ENCODE measurements at regions not wholly inside any gene's neighbourhood (a gene's known extent, or its start where the extent isn't known, plus 50 kb on each side); places are given as distances from the start of the nearest gene placed in this dataset.
A peak's percentile ranks its signal among the peaks of the same experiment; 100 is the strongest.

DNA sequence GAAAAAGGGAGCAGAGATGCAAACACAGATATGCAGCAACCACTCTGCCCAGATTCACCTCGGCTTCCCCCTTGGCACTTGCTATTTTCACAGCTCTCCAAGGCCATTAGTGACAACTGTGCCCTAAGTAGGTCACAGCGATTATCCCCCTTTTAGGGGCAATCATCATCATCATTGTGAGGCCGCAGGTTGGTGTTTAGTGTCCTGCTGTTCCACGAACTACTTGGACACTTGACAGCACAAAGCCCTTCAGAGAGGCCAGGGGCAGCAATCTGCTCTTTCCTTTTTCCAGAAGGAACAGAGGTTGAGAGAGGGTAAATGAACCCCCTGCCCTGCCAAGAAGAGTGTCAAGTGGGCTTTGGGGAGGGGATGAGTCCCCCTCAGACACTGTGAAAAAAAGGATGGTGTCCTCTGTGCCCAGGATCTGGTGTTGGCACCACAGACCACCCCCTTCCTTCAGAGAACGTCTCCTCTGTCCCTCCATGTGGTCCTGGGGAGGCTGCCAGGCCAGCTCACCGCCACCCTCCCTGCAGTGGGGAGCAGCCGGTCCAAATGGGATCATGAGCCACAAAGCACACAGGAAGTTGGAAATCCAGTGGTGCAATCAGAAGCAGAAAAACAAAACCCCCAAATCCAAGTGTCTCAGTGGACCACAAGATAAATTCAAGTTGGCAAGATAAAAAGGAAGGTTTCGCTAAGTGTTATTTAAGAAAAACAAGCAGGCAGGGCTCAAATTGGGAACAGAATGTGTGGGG, 78.4 kb upstream of the MED9 start:
- Histone ChIP-seq H3K36me3 (replicated peaks; ENCODE audit: control insufficient read depth, insufficient read depth, low read length) (no peaks in the 10 kb centered on the region), H3K4me3 (ENCODE audit: insufficient read depth, low read depth, low read length) (no peak overlapping the region)
- DNase-seq = no peak

DNA sequence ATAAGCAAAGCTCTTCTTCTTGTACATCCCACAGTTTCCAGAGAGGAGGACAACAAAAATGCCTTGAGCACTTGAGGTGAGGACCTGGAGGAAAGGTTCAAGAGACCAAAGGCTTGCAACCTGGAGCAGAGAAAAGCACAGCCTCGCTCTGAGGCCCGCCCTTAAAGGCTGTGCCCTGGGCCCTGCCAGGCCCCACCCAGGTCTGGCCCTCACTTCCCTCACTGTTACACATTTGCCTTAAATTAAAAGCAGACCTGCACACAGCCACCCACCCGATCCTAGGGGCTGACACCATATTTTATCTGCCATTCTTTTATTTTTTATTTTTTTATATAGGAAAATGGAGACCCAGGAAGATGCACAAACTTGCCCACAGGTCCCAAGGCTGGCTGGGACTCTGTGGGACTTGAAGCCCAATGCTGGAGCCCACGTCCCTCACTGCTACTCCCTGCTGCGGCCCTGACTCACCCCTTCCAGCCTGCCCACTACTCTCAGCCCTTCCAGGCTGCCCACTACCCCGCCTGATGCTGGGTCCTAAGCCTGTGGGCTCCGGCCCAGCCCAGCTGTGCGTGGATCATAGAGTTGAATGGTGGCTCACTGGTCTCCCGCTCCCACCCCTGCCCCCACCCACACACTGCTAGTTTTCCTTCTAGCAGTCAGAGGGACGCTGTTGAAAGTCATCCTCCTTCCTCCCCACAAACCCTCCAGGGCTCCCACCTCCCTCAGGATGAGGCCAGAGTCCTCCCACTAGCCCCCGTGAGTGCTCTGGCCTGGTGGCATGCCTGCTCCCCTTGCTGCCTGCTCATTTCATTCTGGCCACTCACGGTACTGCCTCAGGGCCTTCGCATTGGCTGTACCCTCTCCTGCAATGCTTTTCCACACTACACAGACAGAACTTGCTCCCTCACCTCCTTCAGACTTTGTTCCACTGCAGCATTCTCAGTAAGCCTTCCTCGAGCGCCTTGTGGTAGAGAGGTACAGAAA, 77.6 kb upstream of the MED9 start:
- H3K36me3 ChIP-seq (replicated peaks; ENCODE audit: control insufficient read depth, insufficient read depth, low read length) = no peaks in the 10 kb centered on the region
- H3K4me3 ChIP-seq (ENCODE audit: insufficient read depth, low read depth, low read length) = no peak overlapping the region
- H3K27me3 ChIP-seq (ENCODE audit: control insufficient read depth, insufficient read depth, low read length) = no peaks in the 10 kb centered on the region
- DNase-seq = no peak

More for the DNA sequence above, 78.4 kb upstream of the MED9 start:
- no peaks in the 10 kb centered on the region for H3K27me3 ChIP-seq (ENCODE audit: control insufficient read depth, insufficient read depth, low read length)

DNA sequence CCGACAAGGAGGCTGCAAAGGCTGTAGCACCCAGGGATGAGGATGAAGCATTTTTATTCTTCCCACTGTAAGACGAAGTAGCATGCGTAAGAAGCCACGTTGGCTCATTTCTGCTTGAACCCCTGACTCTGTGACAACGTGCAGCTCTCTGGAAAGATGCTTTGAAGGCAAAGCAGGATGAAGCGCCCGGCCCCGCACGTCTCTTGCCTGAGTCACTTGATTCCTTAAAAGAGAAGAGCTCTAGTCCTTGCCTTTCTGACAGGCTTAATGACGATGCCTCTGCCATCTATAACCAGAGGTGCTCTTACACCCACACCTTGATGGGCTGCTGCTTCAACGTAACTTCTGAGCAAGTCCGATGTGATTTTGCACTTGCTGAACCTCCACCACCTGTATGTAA, 76.7 kb upstream of the MED9 start:
- H3K27me3 ChIP-seq (ENCODE audit: control insufficient read depth, insufficient read depth, low read length) = no peaks in the 10 kb centered on the region
- DNase-seq = no peak
- no peak overlapping the region for H3K4me3 ChIP-seq (ENCODE audit: insufficient read depth, low read depth, low read length)
- H3K36me3 ChIP-seq (replicated peaks; ENCODE audit: control insufficient read depth, insufficient read depth, low read length) = no peaks in the 10 kb centered on the region

DNA sequence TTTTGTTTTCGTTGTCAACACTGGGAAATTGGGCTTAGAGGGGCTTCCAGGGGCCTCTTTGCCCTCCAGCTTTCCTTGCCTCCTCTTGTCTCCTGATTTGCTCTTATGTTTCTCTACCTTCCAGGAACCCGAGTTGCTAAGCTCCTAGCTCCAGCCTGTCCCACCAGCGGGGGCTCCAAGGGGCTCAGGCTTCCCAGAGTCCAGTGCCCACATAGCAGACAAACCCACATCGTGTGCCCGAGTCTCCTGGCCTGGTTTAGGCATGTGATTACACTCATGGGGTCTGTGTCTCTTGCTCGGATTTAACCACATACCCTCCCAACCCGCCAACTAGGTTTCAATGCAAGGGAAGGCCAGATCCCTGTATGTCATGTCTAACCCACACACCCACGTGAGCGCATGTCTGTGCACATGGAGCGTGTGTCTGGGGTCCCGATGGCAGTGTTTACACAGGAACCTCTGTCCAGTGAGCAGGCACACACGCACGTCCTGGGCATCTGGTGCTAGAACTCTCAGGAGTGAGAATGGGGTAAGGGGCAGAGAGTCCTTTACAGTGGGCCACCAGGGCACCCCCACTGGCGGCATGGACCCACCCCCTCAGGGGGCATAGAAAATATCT, 76.1 kb upstream of the MED9 start:
- no peak for DNase-seq
- H3K36me3 ChIP-seq (replicated peaks; ENCODE audit: control insufficient read depth, insufficient read depth, low read length) = no peaks in the 10 kb centered on the region
- no peaks in the 10 kb centered on the region for H3K27me3 ChIP-seq (ENCODE audit: control insufficient read depth, insufficient read depth, low read length)
- no peak overlapping the region for H3K4me3 ChIP-seq (ENCODE audit: insufficient read depth, low read depth, low read length)

DNA sequence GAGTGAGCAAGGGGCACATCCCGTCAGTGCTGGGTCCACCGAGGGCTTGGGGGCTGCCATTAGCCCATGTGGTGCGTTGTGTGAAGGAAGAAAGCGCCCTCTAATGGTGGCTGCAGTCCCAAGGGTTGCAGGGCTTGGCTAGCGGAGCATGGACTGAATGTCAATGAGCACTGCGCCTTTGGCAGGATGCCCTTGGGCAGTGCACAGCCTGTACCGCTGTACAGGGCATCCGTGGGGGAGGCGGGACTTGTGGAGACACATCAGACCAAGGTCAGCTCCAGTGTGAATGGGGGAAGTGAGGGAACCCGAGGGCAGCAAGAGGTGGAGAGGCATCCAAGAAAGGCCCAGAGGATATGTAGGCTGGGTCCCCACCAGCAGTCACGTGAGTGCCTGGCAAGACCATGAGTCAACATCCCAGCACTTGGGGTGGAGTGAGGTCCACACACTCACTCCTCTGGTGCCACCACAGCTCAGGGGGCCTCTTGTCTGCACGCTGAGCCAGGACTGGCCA, 75.5 kb upstream of the MED9 start:
- Histone ChIP-seq H3K27me3 (ENCODE audit: control insufficient read depth, insufficient read depth, low read length) (no peaks in the 10 kb centered on the region), H3K36me3 (replicated peaks; ENCODE audit: control insufficient read depth, insufficient read depth, low read length) (no peaks in the 10 kb centered on the region), H3K4me3 (ENCODE audit: insufficient read depth, low read depth, low read length) (no peak overlapping the region)
- DNase-seq = peak; percentile 89

DNA sequence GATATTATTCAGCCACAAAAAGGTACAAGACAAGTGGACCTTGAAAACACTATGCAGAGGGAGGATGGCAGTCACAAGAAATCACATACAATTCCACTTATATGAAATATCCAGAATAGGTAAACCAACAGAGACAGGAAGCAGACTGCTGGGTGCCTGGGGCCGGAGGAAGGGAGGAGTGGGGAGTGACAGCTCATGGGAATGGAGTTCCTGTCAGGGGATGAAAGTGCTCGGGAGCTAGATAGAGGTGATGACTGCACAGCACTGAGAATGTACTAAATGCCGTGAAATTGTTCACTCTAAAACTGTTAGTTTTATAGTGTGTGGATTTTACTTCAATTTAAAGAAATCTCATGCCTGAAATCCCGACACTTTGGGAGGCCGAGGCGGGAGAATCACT, 74.2 kb upstream of the MED9 start:
- Histone ChIP-seq H3K36me3 (replicated peaks; ENCODE audit: control insufficient read depth, insufficient read depth, low read length) (no peaks in the 10 kb centered on the region), H3K27me3 (ENCODE audit: control insufficient read depth, insufficient read depth, low read length) (no peaks in the 10 kb centered on the region), H3K4me3 (ENCODE audit: insufficient read depth, low read depth, low read length) (no peak overlapping the region)
- DNase-seq = no peak

DNA sequence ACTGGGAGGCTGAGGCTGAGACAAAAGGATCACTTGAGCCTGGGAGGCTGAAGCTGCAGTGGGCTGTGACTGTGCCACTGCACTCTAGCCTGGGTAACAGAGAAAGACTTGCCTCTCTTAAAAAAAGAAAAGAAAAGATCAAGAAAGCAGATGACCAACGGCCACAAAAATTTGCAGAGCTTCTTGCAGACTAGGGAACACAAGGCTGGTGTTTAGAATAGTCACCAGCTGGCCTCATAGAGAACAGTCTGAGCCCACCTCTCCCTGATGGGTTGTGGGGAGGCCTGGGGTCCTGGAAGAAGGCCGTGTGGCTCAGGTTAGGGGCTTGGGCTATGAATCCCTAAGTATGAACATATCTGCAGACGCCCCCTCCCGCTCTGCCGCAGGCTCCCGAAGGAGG, 73.7 kb upstream of the MED9 start:
- DNase-seq = no peak
- H3K27me3 ChIP-seq (ENCODE audit: control insufficient read depth, insufficient read depth, low read length) = no peaks in the 10 kb centered on the region
- no peak overlapping the region for H3K4me3 ChIP-seq (ENCODE audit: insufficient read depth, low read depth, low read length)

DNA sequence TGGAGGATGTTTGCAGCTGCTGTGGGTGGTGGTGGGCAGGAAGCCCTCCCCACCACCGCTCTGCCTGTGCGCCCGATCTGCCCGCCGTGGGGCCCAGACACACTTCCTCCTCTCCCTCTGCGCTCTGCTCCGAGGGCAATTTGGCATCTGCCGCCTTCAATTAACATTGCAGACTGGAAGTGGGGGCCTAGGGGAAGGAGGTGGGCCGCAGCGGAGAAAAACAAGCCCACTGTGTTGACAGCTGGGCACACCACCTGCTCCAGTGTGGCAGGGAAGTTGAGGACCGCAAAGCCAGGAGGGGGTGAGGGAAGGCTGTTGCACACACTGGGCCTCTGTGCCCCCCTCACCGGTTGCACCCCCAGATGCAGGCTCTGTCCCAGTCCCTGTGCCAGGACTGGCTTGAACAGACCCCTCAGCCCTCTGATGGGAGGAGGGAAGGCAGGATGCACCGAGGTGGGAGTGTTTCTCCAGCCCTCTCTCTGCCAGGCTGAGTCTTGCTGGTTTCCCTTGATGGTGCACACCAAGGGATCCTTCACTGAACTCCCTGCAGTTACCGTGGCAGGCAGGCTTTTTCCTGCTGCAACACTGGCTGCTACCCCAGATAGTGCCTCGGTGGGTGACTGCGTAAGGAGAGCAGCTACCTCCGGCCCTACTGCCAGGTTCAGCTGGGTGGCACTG, 72.8 kb upstream of the MED9 start:
- H3K36me3 ChIP-seq (replicated peaks; ENCODE audit: control insufficient read depth, insufficient read depth, low read length) = no peaks in the 10 kb centered on the region
- H3K4me3 ChIP-seq (ENCODE audit: insufficient read depth, low read depth, low read length) = no peak overlapping the region
- no peak for DNase-seq
- H3K27me3 ChIP-seq (ENCODE audit: control insufficient read depth, insufficient read depth, low read length) = no peaks in the 10 kb centered on the region

More for the DNA sequence above, 73.7 kb upstream of the MED9 start:
- H3K36me3 ChIP-seq (replicated peaks; ENCODE audit: control insufficient read depth, insufficient read depth, low read length) = no peaks in the 10 kb centered on the region

DNA sequence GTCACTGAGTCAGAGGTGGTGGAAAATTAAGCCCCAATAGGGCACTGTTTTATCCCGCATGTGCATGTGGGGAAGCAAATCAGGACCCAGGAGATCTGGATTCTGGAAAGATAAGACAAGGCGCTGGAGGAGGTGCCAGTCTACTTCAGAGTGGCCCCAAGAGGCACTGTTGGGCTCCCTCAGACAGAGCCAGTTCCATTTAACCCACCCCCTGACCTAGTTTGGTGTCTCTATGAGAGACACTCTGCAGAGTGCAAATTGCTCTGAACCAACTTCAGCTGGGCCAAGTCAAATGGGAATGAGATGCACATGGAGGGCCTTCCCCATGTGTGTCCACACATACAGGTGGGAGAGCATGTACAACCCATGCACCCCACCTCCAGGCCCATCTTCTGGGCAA, 71.1 kb upstream of the MED9 start:
- DNase-seq = no peak
- H3K27me3 ChIP-seq (ENCODE audit: control insufficient read depth, insufficient read depth, low read length) = no peaks in the 10 kb centered on the region; the same call in 1 of the 2 replicates
- H3K36me3 ChIP-seq (replicated peaks; ENCODE audit: control insufficient read depth, insufficient read depth, low read length) = no peaks in the 10 kb centered on the region
- H3K4me3 ChIP-seq (ENCODE audit: insufficient read depth, low read depth, low read length) = no peak overlapping the region

DNA sequence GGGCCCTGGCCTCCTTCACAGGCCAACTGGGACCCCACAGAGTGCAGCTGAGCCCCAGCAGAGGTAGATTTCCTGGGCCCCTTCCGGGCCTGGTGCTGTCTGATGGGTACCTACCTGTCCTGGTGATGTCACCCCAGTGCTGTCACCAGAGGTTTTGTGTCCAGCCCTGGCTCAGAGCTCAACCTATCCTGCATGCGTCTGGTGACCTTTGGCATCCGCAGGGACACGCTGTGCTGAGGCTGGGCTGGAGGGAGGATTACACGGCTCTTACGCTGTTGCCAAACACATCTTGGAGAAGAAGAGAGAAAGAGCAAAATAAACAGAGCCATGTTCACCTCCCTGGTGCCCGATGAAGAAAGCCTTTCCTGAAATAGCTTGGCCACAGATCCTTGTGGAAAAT, 70.6 kb upstream of the MED9 start:
- Histone ChIP-seq H3K4me3 (ENCODE audit: insufficient read depth, low read depth, low read length) (no peak overlapping the region), H3K36me3 (replicated peaks; ENCODE audit: control insufficient read depth, insufficient read depth, low read length) (no peaks in the 10 kb centered on the region), H3K27me3 (ENCODE audit: control insufficient read depth, insufficient read depth, low read length) (no peaks in the 10 kb centered on the region; the same call in 1 of the 2 replicates)
- DNase-seq = no peak

DNA sequence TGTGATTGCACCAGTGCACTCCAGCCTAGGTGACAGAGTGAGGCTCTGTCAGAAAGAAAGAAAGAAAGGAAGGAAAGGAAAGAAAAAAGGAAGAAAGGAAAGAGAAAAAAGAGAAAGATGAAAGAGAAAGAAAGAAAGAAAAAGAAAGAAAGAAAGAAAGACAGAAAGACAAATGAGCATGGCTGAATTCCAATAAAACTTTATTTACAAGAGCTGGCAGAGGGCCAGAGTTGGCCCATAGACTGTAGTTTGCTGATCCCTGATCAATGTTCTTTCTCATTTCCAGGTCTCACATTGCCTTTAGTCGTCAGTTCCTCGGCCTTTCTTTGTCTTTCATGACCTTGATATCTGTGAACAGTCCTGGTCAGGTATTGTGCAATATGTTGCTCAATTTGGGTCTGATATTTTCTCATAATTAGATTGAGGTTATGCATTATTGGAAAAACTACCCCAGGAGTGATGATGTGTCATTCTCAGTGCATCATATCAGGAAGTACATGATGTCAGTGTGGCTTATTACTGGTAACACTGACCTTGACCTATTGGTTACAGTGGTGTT, 68.5 kb upstream of the MED9 start:
- no peak for DNase-seq
- no peak overlapping the region for H3K4me3 ChIP-seq (ENCODE audit: insufficient read depth, low read depth, low read length)
- H3K27me3 ChIP-seq (ENCODE audit: control insufficient read depth, insufficient read depth, low read length) = no peaks in the 10 kb centered on the region; the same call in 1 of the 2 replicates
- no peaks in the 10 kb centered on the region for H3K36me3 ChIP-seq (replicated peaks; ENCODE audit: control insufficient read depth, insufficient read depth, low read length)

DNA sequence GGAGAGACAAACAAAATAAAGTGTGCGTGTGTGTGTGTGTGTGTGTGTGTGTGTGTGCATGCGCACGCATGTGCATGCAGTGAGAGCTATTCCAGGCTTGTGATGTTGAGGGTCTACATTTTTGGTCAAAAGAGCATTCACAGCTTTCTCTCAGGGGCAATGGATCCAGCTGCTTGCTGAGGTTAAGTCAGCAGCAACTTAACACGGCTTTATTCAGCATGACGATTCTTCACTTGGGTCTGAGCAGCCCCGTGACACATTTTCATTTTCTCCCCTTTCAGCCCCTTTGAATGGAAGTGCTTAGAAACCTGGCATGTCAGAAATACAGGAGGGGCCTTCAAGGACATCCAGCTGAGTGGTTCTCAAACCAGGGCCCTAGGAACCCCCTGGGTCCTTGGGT, 66.4 kb upstream of the MED9 start:
- H3K4me3 ChIP-seq (ENCODE audit: insufficient read depth, low read depth, low read length) = no peak overlapping the region
- H3K36me3 ChIP-seq (replicated peaks; ENCODE audit: control insufficient read depth, insufficient read depth, low read length) = no peaks in the 10 kb centered on the region
- no peaks in the 10 kb centered on the region; the same call in 1 of the 2 replicates for H3K27me3 ChIP-seq (ENCODE audit: control insufficient read depth, insufficient read depth, low read length)
- no peak for DNase-seq

DNA sequence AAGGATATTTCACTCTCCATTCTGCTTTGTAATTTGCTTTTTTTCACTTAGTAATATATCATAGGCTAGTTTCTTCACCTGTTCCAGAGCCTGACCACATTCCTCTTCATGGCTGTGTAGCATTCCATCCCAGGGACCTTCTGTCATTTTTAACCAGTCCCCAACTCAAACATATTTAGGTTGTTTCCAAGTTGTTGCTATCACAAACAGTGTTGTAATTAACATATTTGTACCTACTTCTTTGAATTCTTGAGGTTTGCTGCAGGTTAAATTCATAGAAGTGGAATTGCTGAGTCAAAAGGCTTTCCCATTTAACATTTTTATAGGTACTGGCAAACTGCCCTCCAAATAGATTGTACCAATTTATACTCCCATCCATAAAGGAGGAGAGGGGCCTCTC, 65.1 kb upstream of the MED9 start:
- Histone ChIP-seq H3K4me3 (ENCODE audit: insufficient read depth, low read depth, low read length) (no peak overlapping the region), H3K27me3 (ENCODE audit: control insufficient read depth, insufficient read depth, low read length) (no peaks in the 10 kb centered on the region; the same call in 1 of the 2 replicates), H3K36me3 (replicated peaks; ENCODE audit: control insufficient read depth, insufficient read depth, low read length) (no peaks in the 10 kb centered on the region)
- no peak for DNase-seq

DNA sequence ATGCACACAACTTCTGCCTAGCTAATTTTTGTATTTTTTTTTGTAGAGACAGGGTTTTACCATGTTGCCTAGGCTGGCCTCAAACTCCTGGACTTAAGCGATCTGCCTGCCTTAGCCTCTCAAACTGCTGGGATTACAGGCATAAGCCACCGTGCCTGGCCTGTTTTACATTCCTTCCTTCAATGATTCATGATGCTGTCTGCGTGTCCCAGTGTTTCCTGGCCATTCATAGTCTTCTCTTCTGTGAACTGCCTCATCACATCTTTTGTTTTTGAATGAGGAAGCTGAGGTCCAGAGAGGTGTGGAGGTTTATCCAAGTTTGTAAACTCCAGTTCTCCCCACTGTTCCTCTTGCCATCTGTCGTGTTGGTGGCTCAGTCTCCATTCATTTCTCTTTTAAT, 64.5 kb upstream of the MED9 start:
- no peak for DNase-seq
- Histone ChIP-seq H3K27me3 (ENCODE audit: control insufficient read depth, insufficient read depth, low read length) (no peaks in the 10 kb centered on the region; the same call in 1 of the 2 replicates), H3K4me3 (ENCODE audit: insufficient read depth, low read depth, low read length) (no peak overlapping the region), H3K36me3 (replicated peaks; ENCODE audit: control insufficient read depth, insufficient read depth, low read length) (no peaks in the 10 kb centered on the region)
